Activated naive CD4-positive, alpha-beta T cell treated with Interleukin-2 at 50 U/mL for 16 hours (primary cell): ENCODE measurements at regions not wholly inside any gene's neighbourhood (a gene's known extent, or its start where the extent isn't known, plus 50 kb on each side); places are given as distances from the start of the nearest gene placed in this dataset.

Experiments
- DNase-seq: peaks from one replicate; pipeline ENCODE4 v3.0.0-alpha.2; 2020

DNA sequence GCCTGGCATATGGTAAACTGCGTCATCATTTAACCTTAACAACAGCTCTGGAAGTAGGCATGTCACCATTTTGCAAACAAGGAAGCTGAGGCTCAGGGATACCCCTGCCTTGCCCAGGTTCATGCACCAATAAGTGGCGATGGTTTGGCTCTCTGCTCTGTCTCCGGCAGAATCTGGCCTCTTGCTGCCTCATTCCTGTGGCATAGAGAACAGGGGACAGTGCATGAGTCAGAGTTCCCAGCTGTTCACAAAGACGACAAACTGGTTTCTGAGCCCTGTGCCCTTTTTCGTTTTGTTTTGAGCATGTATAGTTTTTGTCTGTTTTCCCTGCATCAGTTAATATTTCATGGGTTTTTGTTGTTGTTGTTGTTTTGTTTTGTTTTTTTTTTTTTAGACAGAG is 236.8 kb downstream of the OPA1 start:
- no peak for DNase-seq

DNA sequence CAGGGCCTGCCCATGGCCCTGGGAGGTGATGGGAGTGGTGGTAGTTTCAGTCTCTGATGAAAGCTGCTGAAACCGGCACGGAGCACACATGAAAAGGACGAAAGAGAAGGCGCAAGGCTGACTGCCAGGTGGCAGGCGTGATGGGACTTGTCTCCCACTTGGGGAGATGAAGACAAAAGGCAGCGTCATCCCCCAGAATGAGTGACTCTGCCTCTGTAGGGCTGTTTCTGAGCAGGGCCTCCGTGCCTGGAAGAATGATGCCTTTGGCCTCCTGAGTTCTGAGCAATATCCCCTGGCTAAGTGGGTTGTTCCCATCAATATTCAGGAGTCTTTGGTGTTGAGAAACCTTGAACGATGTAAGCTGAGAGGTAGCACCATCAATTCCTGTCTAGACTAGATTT is 237.8 kb downstream of the OPA1 start:
- DNase-seq: no peak

DNA sequence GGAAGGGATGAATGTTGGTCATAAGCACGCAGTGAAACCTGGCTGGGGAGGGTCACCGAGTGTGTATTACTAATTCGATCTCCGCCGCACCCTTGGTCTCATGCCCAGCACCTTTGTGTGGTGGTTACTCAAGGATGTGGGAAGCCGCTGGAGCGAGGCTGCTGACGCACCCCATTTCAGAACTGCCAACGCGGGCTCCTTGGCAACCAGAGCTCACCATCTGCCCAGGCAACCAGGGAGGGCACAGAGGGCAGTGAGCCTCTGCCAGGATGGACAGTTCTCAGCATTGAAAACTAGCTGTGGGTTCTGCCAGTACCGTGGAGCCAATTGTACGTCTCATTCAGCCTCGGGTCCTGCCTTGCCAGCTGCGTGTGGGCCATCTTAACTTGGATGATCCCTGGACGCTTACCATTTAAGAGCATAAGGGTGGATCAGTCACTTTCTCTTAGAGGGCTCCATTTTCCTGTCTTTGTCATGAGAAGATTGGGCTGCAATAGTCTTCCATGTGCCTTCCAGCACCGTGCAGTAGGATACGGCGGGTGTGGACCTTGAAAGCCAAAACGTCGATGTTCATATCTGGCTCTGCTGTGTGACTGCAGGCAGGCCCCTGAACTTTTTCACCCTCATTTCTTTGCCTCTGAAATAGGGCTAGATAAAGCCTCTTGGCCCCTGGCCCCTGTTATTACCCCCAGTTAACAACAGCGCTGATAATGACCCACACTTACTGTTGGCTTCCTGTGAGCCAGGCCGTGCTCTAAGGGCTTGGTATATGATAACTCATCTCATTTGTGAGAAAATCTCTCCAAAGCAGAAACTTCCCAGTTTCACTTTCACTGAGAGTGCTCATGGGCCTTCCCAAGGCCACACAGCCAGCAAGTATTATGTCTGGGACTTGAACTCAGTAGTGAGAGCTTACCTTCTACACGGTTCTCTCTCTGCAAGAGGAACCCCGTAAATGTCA is 238.8 kb downstream of the OPA1 start:
- no peak for DNase-seq

DNA sequence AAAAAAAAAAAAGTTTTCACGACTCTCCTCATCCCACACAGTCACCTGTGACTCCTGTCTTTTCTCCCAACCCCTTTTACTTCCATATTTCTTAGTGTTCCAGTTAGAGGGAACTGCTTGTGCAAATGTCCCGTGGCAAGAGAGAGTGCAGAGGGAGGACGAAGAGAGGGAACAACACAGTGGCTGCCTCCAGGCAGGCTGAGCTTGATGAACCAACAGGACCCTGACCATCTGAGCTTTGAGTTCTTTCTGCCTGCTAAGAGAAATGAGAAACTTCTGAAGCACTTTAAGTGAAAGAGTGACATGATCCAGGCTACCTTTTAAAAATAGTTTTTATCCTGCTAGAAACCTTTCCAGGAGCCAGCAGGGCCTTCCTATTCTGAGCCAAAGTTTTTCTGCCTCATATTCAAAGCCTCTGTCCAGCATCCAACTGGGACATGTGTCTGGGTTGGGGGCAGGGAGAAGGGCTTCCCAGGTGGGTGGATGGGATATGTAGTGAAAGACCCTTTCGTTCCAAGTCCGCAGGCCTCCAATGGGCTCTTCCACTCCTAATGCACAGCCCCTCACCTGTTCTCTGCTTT is 239.9 kb downstream of the OPA1 start:
- no peak for DNase-seq

DNA sequence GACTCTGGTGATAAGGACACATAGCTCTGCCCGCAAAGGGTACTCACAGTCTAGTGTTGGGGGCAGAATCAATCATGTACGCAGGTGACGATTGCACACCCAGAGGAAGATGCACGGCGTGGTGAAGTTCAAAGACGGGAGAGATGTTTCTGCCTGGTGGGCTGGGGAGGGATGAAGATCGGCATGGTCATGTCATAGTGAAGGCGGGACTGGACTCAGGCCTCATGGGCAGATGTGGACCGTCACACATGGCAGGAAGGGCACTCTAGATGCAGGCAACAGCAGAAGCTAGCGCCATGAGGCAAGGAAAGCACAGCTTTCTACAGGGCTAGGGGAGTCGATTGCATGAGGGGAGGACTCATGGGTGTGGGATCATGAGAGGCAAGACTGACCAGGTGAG is 240.6 kb downstream of the OPA1 start:
- no peak for DNase-seq

DNA sequence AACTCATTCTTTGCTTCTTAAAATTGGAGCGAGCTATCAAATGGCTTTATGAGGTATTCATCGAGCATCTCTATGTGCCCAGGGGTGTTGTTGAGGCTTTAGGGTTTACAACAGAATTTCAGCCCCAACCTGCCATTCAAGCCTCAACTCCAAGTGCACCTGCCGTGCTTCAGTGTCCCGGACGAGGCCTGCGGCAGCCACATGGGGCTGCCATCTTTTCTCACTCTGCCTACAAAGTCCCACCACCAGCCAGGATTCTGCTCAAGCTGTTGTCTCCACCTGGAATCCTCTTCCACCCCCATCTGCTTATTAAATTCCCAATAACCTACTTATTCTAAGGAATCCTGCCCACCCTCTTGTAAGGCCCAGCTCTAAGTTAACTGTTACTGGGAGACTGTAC is 242.4 kb downstream of the OPA1 start:
- DNase-seq: no peak

DNA sequence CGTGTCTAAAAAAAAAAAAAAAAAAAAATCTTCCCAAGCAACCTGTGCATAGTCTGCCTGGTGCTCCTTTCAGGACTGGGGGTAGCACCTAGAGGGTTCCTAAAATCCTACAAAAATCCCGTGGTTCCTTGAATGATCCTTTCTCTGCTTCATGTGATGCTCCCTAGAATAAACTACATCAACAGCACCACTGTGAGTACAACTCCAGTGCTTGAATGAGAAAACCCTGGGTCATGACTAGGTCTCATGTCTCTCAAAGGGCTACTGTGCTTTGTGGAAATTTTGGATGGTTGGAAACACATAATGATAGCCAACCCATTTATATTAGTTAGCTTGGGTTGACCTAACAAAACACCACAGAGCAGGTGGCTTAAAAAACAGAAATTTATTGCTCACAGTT is 243.5 kb downstream of the OPA1 start:
- DNase-seq: no peak

DNA sequence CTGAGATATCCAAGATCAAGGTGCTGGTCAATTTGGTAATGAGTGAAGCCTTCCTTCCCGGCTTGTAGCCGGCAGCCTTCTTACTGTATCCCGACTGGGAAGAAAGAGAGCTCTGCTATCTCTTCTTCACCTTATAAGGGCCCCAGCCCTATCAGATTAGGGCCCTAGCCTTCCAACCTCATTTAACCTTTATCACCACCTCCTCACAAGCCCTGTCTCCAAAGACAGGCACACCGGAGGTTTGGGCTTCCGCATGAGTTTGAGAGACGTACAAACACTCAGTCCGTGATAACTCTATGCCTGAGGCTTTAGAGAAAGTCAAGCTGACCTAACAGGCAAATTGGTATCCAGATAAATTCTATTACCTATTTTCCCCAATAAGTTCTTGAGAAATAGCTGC is 243.9 kb downstream of the OPA1 start:
- DNase-seq: no peak

DNA sequence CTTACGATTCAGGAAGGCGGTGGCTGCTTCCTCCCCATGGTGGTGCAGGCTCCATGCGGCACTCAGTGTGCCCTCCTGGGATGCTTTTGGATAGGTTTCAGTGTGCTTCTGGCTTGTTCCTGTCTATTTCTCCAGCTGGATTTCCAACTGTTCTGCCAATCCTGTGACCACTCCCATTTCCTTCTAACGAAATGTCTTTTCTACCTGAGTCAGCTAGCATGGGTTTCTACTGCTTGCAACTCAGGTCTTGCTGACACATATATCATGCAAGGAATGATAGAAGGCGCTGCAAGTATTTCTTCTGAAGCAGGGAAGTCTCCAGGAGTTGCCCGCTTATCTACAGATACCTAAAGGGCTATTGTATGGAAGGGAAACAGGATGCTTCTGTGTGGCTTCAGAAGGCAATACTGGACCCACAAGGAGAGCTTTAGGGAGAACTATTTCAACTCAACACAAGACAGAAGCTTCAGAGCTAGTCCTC is 244.4 kb downstream of the OPA1 start:
- no peak for DNase-seq

DNA sequence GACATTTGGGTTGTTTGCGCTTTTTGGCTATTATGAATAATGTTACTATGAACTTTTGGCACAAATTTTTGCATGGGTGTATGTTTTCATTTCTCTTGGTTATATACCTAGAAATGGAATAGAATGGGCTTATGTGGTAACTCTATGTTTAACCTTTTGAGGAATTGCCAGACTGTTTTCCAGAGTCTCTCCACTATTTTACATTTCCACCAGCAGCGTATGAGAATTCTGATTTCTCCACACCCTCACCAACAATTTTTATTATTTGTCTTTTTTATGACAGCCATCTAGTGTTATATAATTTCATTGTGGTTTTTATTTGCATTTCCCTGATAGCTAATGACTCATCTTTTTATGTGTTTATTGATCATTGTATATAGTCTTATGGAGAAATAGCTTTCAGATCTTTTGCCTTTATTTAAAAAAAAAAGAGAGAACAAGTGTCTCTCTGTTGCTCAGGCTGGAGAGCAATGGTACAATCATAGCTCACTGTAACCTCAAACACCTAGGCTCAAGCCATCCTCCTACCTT is 247.2 kb downstream of the OPA1 start:
- DNase-seq: no peak

DNA sequence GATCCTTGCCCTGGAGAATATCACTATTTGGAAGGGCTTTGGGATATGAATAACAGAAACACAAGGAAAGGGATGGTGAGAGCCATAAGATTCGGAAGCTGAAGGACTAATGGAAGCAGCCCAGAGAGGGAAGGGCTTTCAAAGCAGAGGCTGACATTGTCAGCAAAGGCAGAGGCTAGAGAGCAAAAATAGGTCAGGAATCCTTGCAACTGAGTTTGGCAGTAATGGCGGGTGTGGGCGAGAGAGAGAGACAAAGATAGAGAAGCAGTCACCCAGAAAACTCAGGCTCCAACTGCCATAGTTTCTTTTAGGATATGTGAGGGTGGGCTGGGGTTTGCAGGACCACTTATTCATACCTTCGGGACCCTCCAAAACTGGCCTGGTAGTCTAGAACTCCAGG is 248.6 kb downstream of the OPA1 start:
- no peak for DNase-seq

DNA sequence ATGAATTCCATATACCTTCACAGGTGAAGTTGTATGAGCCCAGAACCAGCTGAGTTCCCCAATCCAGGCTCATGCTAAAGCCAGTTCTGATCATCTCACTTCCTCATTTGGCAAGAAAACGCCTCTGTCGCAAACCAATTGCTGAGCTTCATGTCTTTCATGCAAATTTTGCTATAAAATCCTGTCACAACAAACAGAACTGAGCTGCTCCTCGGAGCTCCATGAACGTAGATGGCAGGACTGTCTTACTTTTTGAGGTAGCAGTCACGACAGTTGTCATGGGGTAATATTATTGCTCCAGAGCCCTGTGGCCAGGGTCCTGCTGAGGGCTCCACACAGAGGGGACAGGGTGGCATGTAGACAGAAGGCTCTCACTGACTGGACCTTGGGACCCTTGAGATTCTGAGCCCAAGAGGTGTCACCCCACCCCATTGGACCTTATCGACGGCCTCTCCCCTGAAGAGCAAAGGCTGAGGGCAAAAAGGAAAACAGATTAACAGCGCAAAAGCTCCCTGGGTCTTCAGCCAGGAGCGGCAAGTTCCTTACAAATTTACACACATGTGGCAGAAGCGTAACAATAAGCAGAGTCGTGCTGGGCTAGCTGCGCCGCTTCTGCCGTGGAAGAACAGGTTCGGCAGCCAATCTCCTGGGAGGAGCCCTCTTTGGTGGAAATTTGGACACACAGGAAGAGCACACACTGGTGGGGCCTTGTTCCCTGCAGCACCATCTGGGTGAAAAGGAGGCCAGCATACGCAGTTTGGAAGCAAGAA is 249.2 kb downstream of the OPA1 start:
- no peak for DNase-seq

DNA sequence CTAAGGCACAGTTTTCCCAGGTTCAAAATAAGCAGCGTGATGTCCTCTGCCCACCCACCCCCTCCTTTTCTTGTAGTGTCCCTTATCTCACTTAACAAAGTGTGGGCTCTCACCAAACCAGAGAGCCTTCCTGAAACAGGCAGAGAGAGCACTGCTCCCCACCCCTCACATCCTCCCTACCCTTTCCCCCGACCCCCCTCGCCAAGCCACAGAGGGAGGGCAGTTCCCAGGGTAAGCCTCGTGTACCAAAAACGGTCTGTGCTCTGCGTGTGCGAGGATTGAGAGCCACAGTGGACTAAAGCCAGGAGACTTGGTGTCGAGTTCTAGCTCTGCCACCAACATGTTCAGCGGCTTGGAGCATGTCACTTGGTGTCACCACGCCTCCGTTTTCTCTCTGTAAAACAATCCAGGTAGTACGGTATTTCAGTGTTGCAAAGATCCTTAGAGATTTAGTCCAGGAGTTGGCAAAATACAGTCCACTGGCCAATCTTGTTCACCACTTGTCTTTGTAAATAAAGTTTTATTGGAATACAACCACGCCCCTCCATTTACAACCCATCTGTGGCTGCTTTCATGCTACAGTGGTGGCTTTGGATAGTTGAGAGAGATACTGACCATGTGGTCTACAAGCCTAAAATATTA is 249.9 kb downstream of the OPA1 start:
- DNase-seq: no peak

DNA sequence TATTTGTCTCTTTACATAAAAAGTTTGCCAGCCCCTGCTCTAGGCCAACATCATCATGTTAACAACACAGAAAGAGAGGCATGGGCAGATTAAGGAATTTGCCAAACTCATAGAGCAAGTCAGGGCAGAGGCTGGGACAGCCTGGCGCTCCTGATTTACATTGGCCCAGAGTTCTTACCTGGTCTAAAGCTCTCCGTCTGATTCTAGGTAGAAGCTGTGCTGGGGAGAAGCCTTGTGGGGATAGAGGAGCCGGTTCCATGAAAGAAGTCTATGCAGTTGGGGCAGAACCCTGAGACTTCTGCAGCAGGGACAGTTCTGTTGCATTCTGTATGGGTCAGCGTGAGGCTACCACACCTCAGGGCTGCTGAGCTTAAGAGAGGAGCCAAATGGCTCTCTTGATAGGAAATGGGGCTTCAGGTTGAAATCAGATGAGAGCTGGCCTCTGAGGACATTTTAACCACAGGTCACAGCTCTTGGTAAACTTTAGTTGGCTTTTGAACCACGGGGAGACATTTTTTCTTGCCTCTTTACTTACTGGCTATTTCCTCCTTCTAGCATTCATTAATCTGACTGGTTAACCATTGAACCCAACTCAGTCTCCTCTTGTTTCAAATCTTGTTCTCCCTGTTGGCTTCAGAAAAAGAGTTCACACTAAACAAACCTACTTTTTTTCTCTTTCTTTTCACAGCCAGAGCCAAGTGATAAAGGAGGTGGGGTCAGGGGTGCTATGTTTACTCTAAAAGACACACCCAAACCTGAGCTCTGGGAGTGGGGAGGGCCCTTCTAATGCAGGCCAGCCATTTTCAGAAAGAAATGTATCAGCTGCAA is 250.7 kb downstream of the OPA1 start:
- DNase-seq: no peak

DNA sequence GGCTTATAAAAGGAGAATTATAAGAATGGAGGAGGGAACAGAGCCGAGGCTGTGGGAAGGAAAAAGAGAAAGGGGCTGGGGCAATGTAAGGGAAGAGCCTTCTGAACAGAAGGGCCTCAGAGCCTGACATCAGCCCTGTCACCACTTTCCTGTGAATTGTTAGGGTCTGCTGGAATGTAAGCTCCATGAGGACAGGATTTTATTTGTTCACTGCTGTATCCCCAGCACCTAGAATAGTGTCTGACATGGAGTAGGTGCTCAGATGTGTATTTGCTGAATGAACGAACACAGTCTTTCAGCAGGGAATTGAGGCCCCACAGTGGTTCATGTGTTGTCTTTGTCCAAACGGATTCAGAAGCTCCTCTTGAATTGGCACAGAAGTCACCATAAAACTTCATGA is 251.5 kb downstream of the OPA1 start:
- DNase-seq: no peak

DNA sequence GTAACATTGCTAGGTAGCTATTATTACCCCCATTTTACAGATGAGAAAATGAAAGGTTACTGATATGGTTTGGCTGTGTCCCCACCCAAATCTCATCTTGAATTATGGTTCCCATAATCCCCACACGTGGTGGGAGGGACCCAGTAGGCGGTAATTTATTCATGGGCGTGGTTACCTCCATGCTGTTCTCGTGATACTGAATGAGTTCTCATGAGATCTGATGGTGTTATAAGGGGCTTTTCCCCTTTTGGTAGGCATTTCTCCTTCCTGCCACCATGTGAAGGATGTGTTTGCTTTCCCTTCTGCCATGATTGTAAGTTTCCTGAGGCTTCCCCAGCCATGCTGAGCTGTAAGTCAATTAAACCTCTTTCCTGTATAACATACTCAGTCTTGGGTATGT is 252.1 kb downstream of the OPA1 start:
- no peak for DNase-seq

DNA sequence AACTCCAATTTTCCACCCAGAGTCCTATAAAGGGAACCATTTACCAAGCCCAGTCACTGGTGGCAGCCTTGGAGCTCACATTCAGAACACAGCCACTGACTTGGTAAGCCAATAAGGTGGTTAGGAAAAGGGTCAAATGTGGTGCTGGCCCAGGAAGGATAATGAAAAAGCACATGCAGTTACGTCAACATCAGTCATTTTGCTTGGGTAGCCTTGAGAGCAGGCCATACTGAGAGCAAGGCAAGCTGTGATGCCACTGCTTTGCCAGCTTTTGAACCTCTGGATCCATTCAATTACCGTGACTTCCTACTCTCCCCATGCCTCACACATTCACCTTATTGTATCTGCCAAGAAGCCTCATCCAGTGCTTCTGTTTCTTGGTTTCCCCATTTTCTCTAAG is 253.6 kb downstream of the OPA1 start:
- no peak for DNase-seq

DNA sequence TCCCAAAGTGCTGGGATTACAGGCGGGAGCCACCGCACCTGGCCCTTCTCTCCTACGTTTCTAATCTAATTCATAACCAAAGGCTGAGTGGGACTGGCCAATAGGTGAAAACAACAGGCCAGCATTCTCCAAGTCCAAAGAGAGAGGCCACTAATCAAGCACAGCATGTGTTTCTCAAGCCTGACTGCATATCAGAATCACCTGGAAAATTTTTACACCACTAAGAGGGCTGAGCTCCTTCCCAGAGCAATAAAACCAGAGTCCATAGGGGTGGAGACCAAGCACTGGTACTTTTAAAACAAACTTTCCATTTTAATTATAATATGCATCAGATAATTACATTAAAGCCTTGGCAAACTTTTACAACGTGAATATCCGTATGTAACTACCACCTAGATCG is 254.4 kb downstream of the OPA1 start:
- no peak for DNase-seq

DNA sequence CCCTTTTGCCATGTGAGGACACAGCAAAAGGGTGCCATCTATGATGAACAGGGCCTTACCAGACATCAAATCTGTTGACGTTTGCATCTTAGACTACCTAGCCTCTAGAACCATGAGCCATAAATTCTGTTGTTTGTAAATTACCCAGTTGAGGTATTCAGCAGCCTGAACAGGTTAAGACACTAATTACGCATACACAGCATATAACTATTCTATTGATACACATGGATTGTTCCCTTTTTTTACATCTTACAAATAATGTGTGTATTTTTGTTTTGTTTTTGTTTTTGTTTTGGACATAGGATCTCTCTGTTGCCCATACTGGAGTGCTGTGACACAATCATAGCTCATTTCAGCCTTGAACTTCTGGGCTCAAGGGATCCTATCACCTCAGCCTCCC is 255.5 kb downstream of the OPA1 start:
- no peak for DNase-seq

DNA sequence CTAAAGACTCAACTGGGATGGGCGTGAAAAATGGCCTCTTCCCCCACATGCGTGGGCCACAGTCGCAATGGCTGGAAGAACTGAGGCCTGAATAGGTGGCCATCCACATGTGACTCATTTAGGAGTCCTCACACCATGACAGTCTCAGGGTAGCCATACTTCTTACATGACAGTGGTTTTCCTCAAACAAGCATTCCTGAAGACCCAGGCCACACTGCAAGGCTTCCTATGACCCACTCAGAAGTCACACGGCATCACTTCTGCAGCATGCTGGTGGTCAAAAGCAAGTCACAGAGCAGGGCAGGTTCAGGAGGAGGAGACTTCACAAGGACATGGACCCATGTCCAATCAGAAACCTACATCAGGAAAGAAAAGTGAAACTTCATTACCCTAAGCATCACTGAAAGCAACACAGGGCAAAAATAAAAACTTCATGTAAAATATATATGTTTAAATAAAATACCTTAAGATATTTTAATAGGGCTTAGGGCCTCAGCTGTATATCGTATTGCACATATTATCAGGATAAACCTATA is 257.1 kb downstream of the OPA1 start:
- no peak for DNase-seq

DNA sequence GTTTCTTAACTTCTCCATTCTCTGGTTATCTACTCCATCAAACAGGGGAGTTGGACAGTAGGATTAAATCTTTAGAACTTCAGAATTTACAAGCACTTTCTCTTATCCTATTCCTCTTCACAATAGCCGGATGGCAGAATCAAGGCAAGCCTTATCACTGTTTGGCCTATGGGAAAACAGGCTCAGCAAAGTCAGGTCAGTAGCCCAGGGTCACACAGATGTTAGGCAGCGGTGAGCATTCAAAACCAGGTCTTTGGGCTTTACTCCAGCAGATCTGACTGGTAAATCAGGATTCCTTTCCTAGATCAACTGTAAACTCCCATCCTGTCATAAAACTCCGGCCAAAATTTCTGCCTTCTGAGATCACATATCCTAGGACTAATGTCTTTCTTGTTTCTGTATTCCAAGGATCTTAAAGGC is 258.4 kb downstream of the OPA1 start:
- DNase-seq: no peak
